ENCODE measurements at regions not wholly inside any gene's neighbourhood (a gene's known extent, or its start where the extent isn't known, plus 50 kb on each side); places are given as distances from the start of the nearest gene placed in this dataset.

GRCh38 chr5:180437336-180437735, 56.8 kb upstream of the CNOT6 start:
- Histone ChIP-seq H4K20me1 (ENCODE audit: insufficient read depth) (no peaks in the 10 kb centered on the region), H3K4me1 (ENCODE audit: control insufficient read depth in 1 of 2, insufficient read depth in 2 of 2, low read length in 2 of 2) (no peaks in the 10 kb centered on the region), H3K79me2 (ENCODE audit: insufficient read depth, low read length) (no peaks in the 10 kb centered on the region), H3K36me3 (ENCODE audit: control insufficient read depth in 1 of 2, insufficient read depth in 2 of 2, low read length in 2 of 2) (no peaks in the 10 kb centered on the region), H2AFZ (ENCODE audit: low read depth, low read length, poor library complexity, severe bottlenecking) (no peak overlapping the region), H3K9me2 (ENCODE audit: insufficient read depth) (no peaks in the 10 kb centered on the region), H3K27ac (ENCODE audit: low read depth, low read length) (no peak overlapping the region), H3K4me3 (replicated peaks in 1 of 2; ENCODE audit: low read depth in 1 of 2, low read length in 2 of 2) (no peak overlapping the region), H3K9me3 (ENCODE audit: control insufficient read depth in 1 of 2, insufficient read depth in 1 of 2, low read depth in 1 of 2, low read length in 2 of 2) (no peaks in the 10 kb centered on the region), H3K4me2 (ENCODE audit: low read length) (no peak overlapping the region), H3K9ac (ENCODE audit: low read length) (no peak overlapping the region), H3K27me3 (ENCODE audit: insufficient read depth, low read length) (no peaks in the 10 kb centered on the region)
- RAD21 ChIA-PET (ENCODE audit: low non-redundant PET in 1 of 2, low total read pairs in 2 of 2, uncharacterized antibody in 2 of 2, unreplicated experiment in 2 of 2): no interaction called here
- no TSS peak for BruUV-seq (replicated peaks)
- DNase-seq (ENCODE audit: low read depth, low spot score): no peak
- intact Hi-C loops (cut with micrococcal nuclease): no loop called here
- TF ChIP-seq ZFX (IDR thresholded peaks at IDR 0.05) (no peak), RAD21 (IDR thresholded peaks at IDR 0.05; ENCODE audit: low read depth) (no peak), JUND (IDR thresholded peaks at IDR 0.05) (no peak), CEBPB (IDR thresholded peaks at IDR 0.05; ENCODE audit: low read depth) (no peak), SP1 (IDR thresholded peaks at IDR 0.05; ENCODE audit: low read depth) (no peak), MAX (IDR thresholded peaks at IDR 0.05) (no peak)
- POLR2A ChIA-PET: no interaction called here
- CTCF ChIA-PET: no interaction called here
- ATAC-seq: no peak

- POLR2A ChIA-PET: no interaction called here
- no peaks in the 10 kb centered on the region for H3K9me2 ChIP-seq (ENCODE audit: insufficient read depth)
- no peak overlapping the region for H3K4me3 ChIP-seq (replicated peaks in 1 of 2; ENCODE audit: low read depth in 1 of 2, low read length in 2 of 2)
- no peak overlapping the region for H3K4me2 ChIP-seq (ENCODE audit: low read length)
- no peaks in the 10 kb centered on the region for H3K27me3 ChIP-seq (ENCODE audit: insufficient read depth, low read length)
- no peak for ATAC-seq
- no peaks in the 10 kb centered on the region for H3K79me2 ChIP-seq (ENCODE audit: insufficient read depth, low read length)
- no peak overlapping the region for H3K27ac ChIP-seq (ENCODE audit: low read depth, low read length)
- no peaks in the 10 kb centered on the region for H3K4me1 ChIP-seq (ENCODE audit: control insufficient read depth in 1 of 2, insufficient read depth in 2 of 2, low read length in 2 of 2)
- no peak for DNase-seq (ENCODE audit: low read depth, low spot score)
- H4K20me1 ChIP-seq (ENCODE audit: insufficient read depth): no peaks in the 10 kb centered on the region
- RAD21 ChIA-PET (ENCODE audit: low non-redundant PET in 1 of 2, low total read pairs in 2 of 2, uncharacterized antibody in 2 of 2, unreplicated experiment in 2 of 2): no interaction called here
- no peak overlapping the region for H2AFZ ChIP-seq (ENCODE audit: low read depth, low read length, poor library complexity, severe bottlenecking)
- CTCF ChIA-PET: no interaction called here
- no peak overlapping the region for H3K9ac ChIP-seq (ENCODE audit: low read length)
- intact Hi-C loops (cut with micrococcal nuclease): no loop called here
- no peaks in the 10 kb centered on the region for H3K36me3 ChIP-seq (ENCODE audit: control insufficient read depth in 1 of 2, insufficient read depth in 2 of 2, low read length in 2 of 2)
- no TSS peak for BruUV-seq (replicated peaks)
- no peaks in the 10 kb centered on the region for H3K9me3 ChIP-seq (ENCODE audit: control insufficient read depth in 1 of 2, insufficient read depth in 1 of 2, low read depth in 1 of 2, low read length in 2 of 2)
- no peak for TF ChIP-seq MAX (IDR thresholded peaks at IDR 0.05)
- TF ChIP-seq TCF7L2 (IDR thresholded peaks at IDR 0.05; ENCODE audit: borderline replicate concordance, extremely low read depth, insufficient read depth, insufficient read length): no peak
- no peak for TF ChIP-seq YY1 (IDR thresholded peaks at IDR 0.05; ENCODE audit: extremely low read depth, insufficient replicate concordance, low read depth, low read length)
- no peak for TF ChIP-seq REST (IDR thresholded peaks at IDR 0.05; ENCODE audit: low read depth)
- TF ChIP-seq SP1 (IDR thresholded peaks at IDR 0.05; ENCODE audit: low read depth): no peak
- no peak for TF ChIP-seq ZNF274 (IDR thresholded peaks at IDR 0.05; ENCODE audit: low read depth, low read length)
- TF ChIP-seq EGR1 (IDR thresholded peaks at IDR 0.05; ENCODE audit: low read depth): no peak
- TF ChIP-seq JUND (IDR thresholded peaks at IDR 0.05): no peak
- TF ChIP-seq ZFX (IDR thresholded peaks at IDR 0.05): no peak
- TF ChIP-seq RAD21 (IDR thresholded peaks at IDR 0.05; ENCODE audit: low read depth): no peak
- no peak for TF ChIP-seq SRF (IDR thresholded peaks at IDR 0.05; ENCODE audit: low read depth)
- no peak for TF ChIP-seq SIN3A (IDR thresholded peaks at IDR 0.05; ENCODE audit: low read depth)
- TF ChIP-seq CEBPB (IDR thresholded peaks at IDR 0.05; ENCODE audit: low read depth): no peak
Measured at GRCh38 chr5:180438785-180439780, 55.1 kb upstream of the CNOT6 start.
